K562 (cell line): ENCODE measurements at regions not wholly inside any gene's neighbourhood (a gene's known extent, or its start where the extent isn't known, plus 50 kb on each side); places are given as distances from the start of the nearest gene placed in this dataset.

Experiments
- ATAC-seq: fragments of 200-7000 bp; cut with Tn5 transposase; 3 replicates; pipeline ENCODE4 v1.9.1; 2020; ENCODE audit warnings: moderate library complexity
- BruUV-seq: library from RNA; stranded (reverse); fragments of 400-500 nt; replicated peaks from 2 replicates; lab custom pipeline; 2021; lab: Mats Ljungman, UMichigan
- CTCF ChIA-PET: fragments of 300-600 bp; formaldehyde crosslinking; extraction: SDS; loops from one replicate; lab custom pipeline; 2021; ENCODE audit warnings: low intra/inter-chr PET ratio; lab: Yijun Ruan, JAX
- POLR2A ChIA-PET: fragments of 300-600, 350-650 bp; sonication (Branson Sonifier 250); formaldehyde crosslinking; extraction: SDS; loops from one replicate; lab custom pipeline; 2021; ENCODE audit warnings: antibody characterized with exemption, inconsistent platforms; lab: Yijun Ruan, JAX
- DNase-seq, 4 experiments: peaks; one replicate each; pipeline versions ENCODE4 v3.0.0 to v3.0.0-alpha.2; 2011 to 2018; ENCODE audit warnings: low spot score in 3 of 4, mixed read lengths in 3 of 4; ENCODE audit errors: extremely low read depth in 1 of 4
- FAIRE-seq: peaks from 2 replicates; lab custom pipeline; 2011; peaks lifted over from hg19 to GRCh38; lab: Jason Lieb, UNC
- H2AFZ ChIP-seq: 2 replicates; pipeline ENCODE4 v1.6.0; 2011; ENCODE audit warnings: low read depth, low read length, control low read depth, inconsistent platforms
- H3K27ac ChIP-seq: fragments of 200-600 bp; 3 replicates; pipeline ENCODE4 v1.8.0; 2011; ENCODE audit warnings: low read depth, mild to moderate bottlenecking, control low read depth, inconsistent platforms, low read length, moderate library complexity, mixed read lengths; ENCODE audit errors: extremely low read depth
- H3K27me3 ChIP-seq, 2 experiments: fragments of 300-600 bp in 1 of 2; 2 replicates in 1 of 2; 3 replicates in 1 of 2; pipeline versions ENCODE4 v1.6.0 to v1.8.0; 2011; ENCODE audit warnings: inconsistent platforms in 2 of 2, low read length in 2 of 2, mild to moderate bottlenecking in 1 of 2, mixed read lengths in 1 of 2, moderate library complexity in 1 of 2; ENCODE audit not compliant: control insufficient read depth in 2 of 2, insufficient read depth in 2 of 2
- H3K36me3 ChIP-seq: fragments of 300-600 bp; 3 replicates; pipeline ENCODE4 v1.8.0; 2011; ENCODE audit warnings: mild to moderate bottlenecking, low read length, inconsistent platforms; ENCODE audit not compliant: control insufficient read depth, insufficient read depth
- H3K4me1 ChIP-seq, 2 experiments: fragments of 200-600 bp in 1 of 2; replicated peaks in 1 of 2; 2 replicates in 1 of 2; 3 replicates in 1 of 2; pipeline versions ENCODE4 v1.5.1 to v1.8.0; 2011; ENCODE audit warnings: inconsistent platforms in 2 of 2, low read length in 2 of 2, mild to moderate bottlenecking in 1 of 2, mixed read lengths in 1 of 2, moderate library complexity in 1 of 2; ENCODE audit not compliant: control insufficient read depth in 2 of 2, insufficient read depth in 2 of 2
- H3K4me2 ChIP-seq: 2 replicates; pipeline ENCODE4 v1.6.1; 2011; ENCODE audit warnings: low read length, control low read depth, inconsistent platforms, mixed read lengths; ENCODE audit not compliant: insufficient read depth
- H3K4me3 ChIP-seq: fragments of 200-600 bp; sonication (generic), shearing (Covaris generic); 2 replicates; pipeline ENCODE4 v1.5.1; 2016; ENCODE audit warnings: control low read depth, inconsistent platforms
- H3K79me2 ChIP-seq: fragments of 200-600 bp; 3 replicates; pipeline ENCODE4 v1.8.0; 2011; ENCODE audit warnings: low read length, inconsistent platforms; ENCODE audit not compliant: control insufficient read depth, insufficient read depth
- H3K9ac ChIP-seq, 2 experiments: 2 replicates each; pipeline versions ENCODE4 v1.6.0 to v1.6.1; 2011; ENCODE audit warnings: low read depth in 2 of 2, low read length in 2 of 2, control low read depth in 1 of 2, inconsistent platforms in 1 of 2, mild to moderate bottlenecking in 1 of 2, mixed read lengths in 1 of 2; ENCODE audit not compliant: insufficient read depth in 1 of 2
- H3K9me1 ChIP-seq: one replicate; pipeline ENCODE4 v1.6.0; 2011; ENCODE audit warnings: inconsistent platforms, mild to moderate bottlenecking, low read length, moderate library complexity; ENCODE audit not compliant: control insufficient read depth, insufficient read depth
- H3K9me3 ChIP-seq: replicated peaks from 2 replicates; pipeline ENCODE4 v1.5.1; 2011; ENCODE audit warnings: low read depth, low read length, inconsistent platforms; ENCODE audit not compliant: control insufficient read depth, insufficient read depth
- H4K20me1 ChIP-seq: replicated peaks from 2 replicates; pipeline ENCODE4 v1.6.1; 2011; ENCODE audit warnings: low read length, inconsistent platforms, mixed read lengths; ENCODE audit not compliant: control insufficient read depth, insufficient read depth
- CBX5 ChIP-seq: IDR thresholded peaks from 2 replicates; pipeline ENCODE4 v1.6.1; 2014; ENCODE audit warnings: low read depth, borderline replicate concordance
- FUS ChIP-seq: fragments of 200-400 bp; formaldehyde crosslinking; optimal IDR thresholded peaks from 2 replicates; pipeline ENCODE3; 2017; ENCODE audit warnings: low read depth, low read length
- KLF1 ChIP-seq: fragments of 450-650 bp; IDR thresholded peaks from 2 replicates; pipeline ENCODE4 v1.6.1; 2016; ENCODE audit warnings: missing genetic modification characterization, missing compliant biosample characterization
- MEIS2 ChIP-seq: fragments of 450-650 bp; IDR thresholded peaks from 2 replicates; pipeline ENCODE4 v1.6.1; 2014; ENCODE audit warnings: mild to moderate bottlenecking; ENCODE audit not compliant: partially characterized antibody
- PHB2 ChIP-seq: fragments of 450-650 bp; IDR thresholded peaks from 2 replicates; pipeline ENCODE4 v1.6.1; 2017; ENCODE audit warnings: low read depth
- POLR3G ChIP-seq: IDR thresholded peaks from 2 replicates; pipeline ENCODE4 v1.6.1; 2011; ENCODE audit not compliant: insufficient read length, insufficient replicate concordance; ENCODE audit errors: extremely low read depth
- SMARCB1 ChIP-seq: IDR thresholded peaks from 2 replicates; pipeline ENCODE4 v1.6.1; 2011; ENCODE audit warnings: improper control_type of control experiment, low read depth; ENCODE audit not compliant: insufficient read length
- XRCC4 ChIP-seq: IDR thresholded peaks from one replicate; pipeline ENCODE4 v1.6.1; 2011; ENCODE audit not compliant: insufficient read depth, insufficient read length; ENCODE audit errors: extremely low read depth
- ZNF384 ChIP-seq: IDR thresholded peaks from 2 replicates; pipeline ENCODE4 v1.6.1; 2012; ENCODE audit warnings: low read depth, low read length, improper control_type of control experiment
- WGBS: fragments of 100-300 bp; shearing (Covaris generic); methylation state at CpG from one replicate; pipeline ENCODE4 v1.1.6; 2016; ENCODE audit warnings: low coverage, mixed read lengths; ENCODE audit not compliant: insufficient coverage; ENCODE audit errors: missing lambda C conversion rate; 5-methylcytosine and 5-hydroxymethylcytosine counted together
- in situ Hi-C: fragments of 300-500 bp; cut with MboI; formaldehyde crosslinking; loops from 4 replicates; pipeline ENCODE4 v1.15.0; 2018; ENCODE audit warnings: inconsistent platforms, mixed read lengths
- intact Hi-C: fragments of 100-400 bp; cut with micrococcal nuclease; formaldehyde crosslinking; loops from 2 replicates; pipeline ENCODE4 v1.14.2; 2022

- ChIA-PET POLR2A (no interaction called here), CTCF (no interaction called here)
- no peaks in the 10 kb centered on the region for H3K79me2 ChIP-seq
- intact Hi-C loops (no loop called here), in situ Hi-C loops (no loop called here)
- no peak overlapping the region for H3K27ac ChIP-seq
- no peaks in the 10 kb centered on the region for H4K20me1 ChIP-seq
- no peaks in the 10 kb centered on the region for H3K36me3 ChIP-seq
- H3K9ac ChIP-seq: no peak overlapping the region
- WGBS: 5% methylated on average over 3 of the region's 3 CpGs
- H2AFZ ChIP-seq: no peak overlapping the region
- no peak for DNase-seq
- BruUV-seq: no TSS peak
- H3K4me1 ChIP-seq: no peaks in the 10 kb centered on the region
- no peak overlapping the region for H3K4me2 ChIP-seq
- H3K27me3 ChIP-seq: no peaks in the 10 kb centered on the region
- H3K9me3 ChIP-seq: no peaks in the 10 kb centered on the region
- no peak for TF ChIP-seq FUS
- no peak for TF ChIP-seq PHB2
- no peak overlapping the region for H3K4me3 ChIP-seq
- H3K9me1 ChIP-seq: no peaks in the 10 kb centered on the region
- no peak for FAIRE-seq
- no peak for ATAC-seq
Observed at GRCh38 chr2:188734691-188735090, 239.5 kb upstream of the COL3A1 start.

GRCh38 chr2:188746727-188747126 is 227.4 kb upstream of the COL3A1 start:
- BruUV-seq: no TSS peak
- Histone ChIP-seq H3K79me2 (no peaks in the 10 kb centered on the region), H3K4me1 (no peaks in the 10 kb centered on the region), H3K36me3 (no peaks in the 10 kb centered on the region), H3K9me3 (no peaks in the 10 kb centered on the region; the same call in 1 of the 2 replicates), H3K9me1 (no peaks in the 10 kb centered on the region), H3K4me2 (no peak overlapping the region), H4K20me1 (no peaks in the 10 kb centered on the region), H3K4me3 (no peak overlapping the region), H3K9ac (no peak overlapping the region), H3K27ac (no peak overlapping the region), H2AFZ (no peak overlapping the region), H3K27me3 (no peaks in the 10 kb centered on the region)
- DNase-seq: no peak
- CTCF ChIA-PET: no interaction called here
- no peak for ATAC-seq
- no peak for TF ChIP-seq SMARCB1
- no peak for TF ChIP-seq CBX5
- TF ChIP-seq ZNF384: no peak
- TF ChIP-seq KLF1 (tag): no peak
- no peak for TF ChIP-seq XRCC4
- no peak for TF ChIP-seq POLR3G
- TF ChIP-seq MEIS2: no peak
- POLR2A ChIA-PET: no interaction called here
- FAIRE-seq: no peak
- in situ Hi-C loops (no loop called here), intact Hi-C loops (no loop called here)
